H1 (cell line): ENCODE measurements at regions not wholly inside any gene's neighbourhood (a gene's known extent, or its start where the extent isn't known, plus 50 kb on each side); places are given as distances from the start of the nearest gene placed in this dataset.

Experiments
- BRCA1 ChIP-seq: IDR thresholded peaks from 2 replicates; pipeline ENCODE4 v1.6.1; 2012; ENCODE audit warnings: low read depth, low read length, improper control_type of control experiment
- CREB1 ChIP-seq: IDR thresholded peaks from 2 replicates; pipeline ENCODE4 v1.6.1; 2012; ENCODE audit warnings: inconsistent platforms
- GABPA ChIP-seq: IDR thresholded peaks from 2 replicates; pipeline ENCODE4 v1.6.1; 2011; ENCODE audit warnings: mild to moderate bottlenecking, low read length, moderate library complexity, borderline replicate concordance; ENCODE audit not compliant: insufficient read depth
- HDAC6 ChIP-seq: IDR thresholded peaks from one replicate; pipeline ENCODE4 v1.7.1; 2012; ENCODE audit warnings: low read depth, mild to moderate bottlenecking, inconsistent platforms, low read length, moderate library complexity
- KDM1A ChIP-seq: fragments of 200-600, 300-600 bp; sonication (generic); IDR thresholded peaks from 2 replicates; pipeline ENCODE4 v1.7.1; 2016; ENCODE audit warnings: mild to moderate bottlenecking, low read length, borderline replicate concordance
- NANOG ChIP-seq: IDR thresholded peaks from 2 replicates; pipeline ENCODE4 v1.6.1; 2011; ENCODE audit warnings: low read length, low read depth, mild to moderate bottlenecking, inconsistent platforms; ENCODE audit not compliant: insufficient read depth, poor library complexity, severe bottlenecking
- PHF8 ChIP-seq: fragments of 200-600 bp; sonication (generic); conservative IDR thresholded peaks from 2 replicates; pipeline ENCODE4 v1.7.1; 2012; ENCODE audit warnings: low read depth, mild to moderate bottlenecking, inconsistent platforms, low read length, moderate library complexity
- POLR2A ChIP-seq, 2 experiments: IDR thresholded peaks; 1 replicate in 1 of 2; 2 replicates in 1 of 2; pipeline ENCODE4 v1.6.1; 2011; ENCODE audit warnings: low read depth in 2 of 2, low read length in 2 of 2, mild to moderate bottlenecking in 2 of 2; ENCODE audit errors: control extremely low read depth in 1 of 2
- YY1 ChIP-seq: IDR thresholded peaks from 2 replicates; pipeline ENCODE4 v1.6.1; 2011; ENCODE audit warnings: low read depth, mild to moderate bottlenecking, low read length
- ZNF274 ChIP-seq: IDR thresholded peaks from 2 replicates; pipeline ENCODE4 v1.7.0; 2012; ENCODE audit warnings: low read length, borderline replicate concordance; ENCODE audit errors: extremely low read depth
- TF ChIP-seq, protein P1 (sequence below), 3 experiments: IDR thresholded peaks; 1 replicate in 2 of 3; 2 replicates in 1 of 3; pipeline versions ENCODE4 v1.5.1 to v1.6.1; 2011; ENCODE audit warnings: low read length in 3 of 3, mild to moderate bottlenecking in 3 of 3, inconsistent platforms in 2 of 3, low read depth in 1 of 3, moderate library complexity in 1 of 3; ENCODE audit not compliant: insufficient read depth in 1 of 3; ENCODE audit errors: control extremely low read depth in 1 of 3

DNA sequence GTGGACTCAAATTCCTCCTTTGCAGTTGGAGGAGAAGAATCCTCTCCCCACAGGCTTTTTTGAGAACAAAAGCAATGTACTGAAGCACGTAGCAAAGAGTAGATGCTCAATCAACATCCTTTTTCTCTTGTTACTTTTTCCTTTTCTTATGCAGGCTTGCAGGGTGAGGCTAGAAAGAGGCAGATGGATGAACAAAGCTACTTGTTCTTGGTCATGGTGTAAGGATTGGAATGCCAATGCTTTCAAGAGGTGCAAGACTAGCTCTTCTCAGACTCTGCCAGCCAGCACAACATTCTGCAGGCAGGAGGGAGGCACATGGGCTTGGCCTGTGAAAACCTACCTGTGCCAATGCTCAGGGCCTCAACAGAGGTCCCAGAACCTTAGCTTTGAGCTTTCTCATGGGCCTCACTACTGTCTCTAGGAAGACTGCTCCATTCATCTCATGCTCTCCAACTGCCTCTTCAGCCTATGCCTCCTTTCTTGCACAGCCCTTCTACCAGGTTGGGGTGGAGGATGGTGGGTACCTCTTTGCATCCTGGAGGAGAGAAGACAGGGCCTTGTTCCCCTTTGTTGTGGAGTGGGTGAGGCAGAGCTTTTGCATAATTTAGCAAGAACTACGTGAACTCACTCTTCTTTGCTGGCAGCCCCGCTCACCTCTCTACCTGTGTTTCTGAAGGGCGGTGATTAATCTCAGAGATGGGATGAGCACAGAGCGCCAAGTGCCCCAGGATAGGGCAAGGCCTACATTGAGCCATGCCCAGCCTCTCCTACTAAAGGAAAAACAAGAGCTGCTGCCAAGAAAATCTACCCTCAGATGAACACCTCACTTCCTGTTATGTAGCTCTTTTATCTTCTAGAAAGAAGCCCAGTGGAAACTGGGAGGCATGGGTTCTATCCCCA lies 1119.7 kb downstream of the VRK1 start:
- TF ChIP-seq, protein P1, sequence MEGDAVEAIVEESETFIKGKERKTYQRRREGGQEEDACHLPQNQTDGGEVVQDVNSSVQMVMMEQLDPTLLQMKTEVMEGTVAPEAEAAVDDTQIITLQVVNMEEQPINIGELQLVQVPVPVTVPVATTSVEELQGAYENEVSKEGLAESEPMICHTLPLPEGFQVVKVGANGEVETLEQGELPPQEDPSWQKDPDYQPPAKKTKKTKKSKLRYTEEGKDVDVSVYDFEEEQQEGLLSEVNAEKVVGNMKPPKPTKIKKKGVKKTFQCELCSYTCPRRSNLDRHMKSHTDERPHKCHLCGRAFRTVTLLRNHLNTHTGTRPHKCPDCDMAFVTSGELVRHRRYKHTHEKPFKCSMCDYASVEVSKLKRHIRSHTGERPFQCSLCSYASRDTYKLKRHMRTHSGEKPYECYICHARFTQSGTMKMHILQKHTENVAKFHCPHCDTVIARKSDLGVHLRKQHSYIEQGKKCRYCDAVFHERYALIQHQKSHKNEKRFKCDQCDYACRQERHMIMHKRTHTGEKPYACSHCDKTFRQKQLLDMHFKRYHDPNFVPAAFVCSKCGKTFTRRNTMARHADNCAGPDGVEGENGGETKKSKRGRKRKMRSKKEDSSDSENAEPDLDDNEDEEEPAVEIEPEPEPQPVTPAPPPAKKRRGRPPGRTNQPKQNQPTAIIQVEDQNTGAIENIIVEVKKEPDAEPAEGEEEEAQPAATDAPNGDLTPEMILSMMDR (IDR thresholded peaks at IDR 0.05; ENCODE audit: control extremely low read depth in 1 of 3, insufficient read depth in 1 of 3, low read depth in 1 of 3, low read length in 3 of 3): no peak
- TF ChIP-seq YY1 (no peak), HDAC6 (no peak), POLR2A (IDR thresholded peaks at IDR 0.05; ENCODE audit: control extremely low read depth in 1 of 2, low read depth in 2 of 2, low read length in 2 of 2) (no peak), CREB1 (no peak), GABPA (no peak), KDM1A (no peak), PHF8 (no peak), ZNF274 (no peak), NANOG (no peak), BRCA1 (no peak)
